ENCODE measurements at regions not wholly inside any gene's neighbourhood (a gene's known extent, or its start where the extent isn't known, plus 50 kb on each side); places are given as distances from the start of the nearest gene placed in this dataset.
A peak's percentile ranks its signal among the peaks of the same experiment; 100 is the strongest.

- no peak for DNase-seq (ENCODE audit: low read depth)
Observed at GRCh38 chr1:103348136-103348535, 177.4 kb upstream of the RNPC3 start.

GRCh38 chr1:103344930-103345329, 180.6 kb upstream of the RNPC3 start:
- DNase-seq (ENCODE audit: low read depth) = no peak

- peak; percentile 6 for DNase-seq (ENCODE audit: low read depth)
Observed at GRCh38 chr1:103341377-103341880, 184.1 kb upstream of the RNPC3 start.

GRCh38 chr1:103337779-103338178, 187.7 kb upstream of the RNPC3 start:
- DNase-seq (ENCODE audit: low read depth) = no peak

- DNase-seq (ENCODE audit: low read depth) = no peak
Observed at GRCh38 chr1:103336408-103336807, 189.1 kb upstream of the RNPC3 start.

- DNase-seq (ENCODE audit: low read depth) = no peak
Observed at GRCh38 chr1:103333141-103333540, 192.4 kb upstream of the RNPC3 start.

GRCh38 chr1:103327054-103327719, 198.3 kb upstream of the RNPC3 start:
- no peak for DNase-seq (ENCODE audit: low read depth)

GRCh38 chr1:103326595-103326994, 198.9 kb upstream of the RNPC3 start:
- no peak for DNase-seq (ENCODE audit: low read depth)

- no peak for DNase-seq (ENCODE audit: low read depth)
Observed at GRCh38 chr1:103309786-103310185, 201.5 kb upstream of the COL11A1 start.

- DNase-seq (ENCODE audit: low read depth) = no peak
Observed at GRCh38 chr1:103307751-103308150, 199.4 kb upstream of the COL11A1 start.

- DNase-seq (ENCODE audit: low read depth) = peak; percentile 71
Observed at GRCh38 chr1:103283841-103284669, 175.7 kb upstream of the COL11A1 start.

GRCh38 chr1:103283371-103283770, 175.0 kb upstream of the COL11A1 start:
- DNase-seq (ENCODE audit: low read depth) = no peak

- no peak for DNase-seq (ENCODE audit: low read depth)
Observed at GRCh38 chr1:103275725-103276124, 167.4 kb upstream of the COL11A1 start.

- no peak for DNase-seq (ENCODE audit: low read depth)
Observed at GRCh38 chr1:103274886-103275285, 166.6 kb upstream of the COL11A1 start.

GRCh38 chr1:103273106-103273505, 164.8 kb upstream of the COL11A1 start:
- no peak for DNase-seq (ENCODE audit: low read depth)

GRCh38 chr1:103271471-103271870, 163.1 kb upstream of the COL11A1 start:
- DNase-seq (ENCODE audit: low read depth) = peak; percentile 66

- DNase-seq (ENCODE audit: low read depth) = no peak
Observed at GRCh38 chr1:103267893-103268292, 159.6 kb upstream of the COL11A1 start.

- DNase-seq (ENCODE audit: low read depth) = no peak
Observed at GRCh38 chr1:103267266-103267665, 158.9 kb upstream of the COL11A1 start.

GRCh38 chr1:103266036-103266435, 157.7 kb upstream of the COL11A1 start:
- no peak for DNase-seq (ENCODE audit: low read depth)

- no peak for DNase-seq (ENCODE audit: low read depth)
Observed at GRCh38 chr1:103265551-103265950, 157.2 kb upstream of the COL11A1 start.

- DNase-seq (ENCODE audit: low read depth) = no peak
Observed at GRCh38 chr1:103259982-103260381, 151.7 kb upstream of the COL11A1 start.

- DNase-seq (ENCODE audit: low read depth) = peak; percentile 54
Observed at GRCh38 chr1:103256490-103256889, 148.2 kb upstream of the COL11A1 start.

- DNase-seq (ENCODE audit: low read depth) = no peak
Observed at GRCh38 chr1:103254691-103255090, 146.4 kb upstream of the COL11A1 start.

Measured in stromal cell of bone marrow (primary cell).